ENCODE measurements at regions not wholly inside any gene's neighbourhood (a gene's known extent, or its start where the extent isn't known, plus 50 kb on each side); places are given as distances from the start of the nearest gene placed in this dataset.

DNA sequence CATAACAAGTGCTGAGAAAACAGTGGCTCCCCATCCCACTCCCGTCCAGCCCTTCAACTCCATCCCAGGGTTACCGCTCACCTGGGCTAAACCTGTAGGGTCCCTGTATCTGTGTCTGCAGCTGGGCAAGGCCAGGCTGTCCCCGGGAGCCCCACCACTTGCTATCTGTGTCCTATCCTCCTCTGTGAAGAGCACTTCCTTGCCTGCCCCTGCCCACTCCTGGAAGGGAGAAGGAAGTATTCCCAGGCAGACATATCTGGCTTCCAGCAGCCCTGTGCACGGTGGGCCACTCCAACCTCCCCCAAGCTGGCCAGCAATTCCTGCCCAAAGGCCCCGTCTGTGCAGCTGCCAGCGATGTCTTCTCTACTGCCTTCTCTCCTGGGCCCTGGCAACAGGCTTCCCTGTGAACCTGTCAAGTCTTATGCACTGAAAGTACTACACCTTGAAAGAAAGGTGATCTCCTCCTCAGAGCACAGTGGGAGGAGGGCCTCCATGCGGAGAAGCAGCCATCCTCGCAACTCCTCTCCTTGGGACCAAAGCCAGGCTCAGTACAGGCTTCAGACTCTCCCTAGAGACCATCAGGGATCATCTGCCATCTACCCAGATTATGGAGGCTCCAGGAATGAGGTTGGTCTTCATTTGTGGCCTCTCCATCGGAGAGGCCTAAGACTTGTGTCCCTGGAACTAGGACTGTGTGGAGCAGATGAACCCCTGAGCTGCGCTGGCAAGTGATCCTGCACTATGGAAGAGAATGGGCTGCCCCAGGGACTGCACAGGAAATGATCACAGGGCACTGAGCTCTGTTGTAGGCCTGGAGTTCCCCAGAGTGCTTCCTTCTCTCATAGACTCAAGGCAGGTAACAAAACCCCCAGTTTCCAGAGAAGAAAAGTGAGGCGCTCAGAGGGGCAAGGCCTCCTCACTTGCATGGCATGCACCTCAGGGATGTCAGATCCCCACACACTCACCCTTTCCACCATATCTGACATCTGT, 663.6 kb downstream of the BCL11B start:
- DNase-seq (ENCODE audit: low spot score): no peak

DNA sequence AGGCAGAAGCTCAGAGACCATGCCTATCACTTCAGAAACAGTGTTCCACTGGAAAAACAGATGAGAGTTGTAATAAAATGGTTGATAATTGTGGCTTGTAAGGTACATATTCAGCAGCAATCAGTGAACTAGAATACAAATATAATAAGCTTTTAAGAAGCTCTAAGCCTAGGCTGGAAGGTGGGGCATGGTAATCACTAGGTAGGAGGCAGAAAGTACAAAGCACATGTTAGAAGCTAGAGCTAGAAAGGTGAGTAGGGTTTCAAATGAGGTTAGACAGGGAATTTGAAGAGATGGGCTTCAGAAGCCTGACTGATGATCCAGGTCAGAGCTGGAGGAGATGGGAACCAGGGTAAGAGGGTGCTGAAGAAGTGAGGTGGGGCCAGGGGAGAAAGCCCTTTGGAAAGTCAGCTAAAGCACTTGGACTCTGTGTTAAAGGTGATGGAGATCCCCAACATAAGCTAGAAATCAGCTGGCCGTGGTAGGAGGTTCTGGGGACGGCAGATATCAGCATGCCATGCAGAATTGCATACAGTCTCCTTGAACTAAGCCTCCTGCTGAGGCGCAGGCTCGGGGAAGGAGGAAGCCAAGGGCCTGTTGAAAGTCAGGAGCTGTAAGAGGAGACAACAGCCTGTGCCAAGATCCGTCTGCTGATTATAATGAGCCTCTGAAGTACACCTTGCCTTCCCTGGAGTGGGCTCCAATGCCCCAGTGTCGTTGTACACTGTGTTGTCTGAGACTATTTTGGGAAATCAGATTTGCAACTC, 659.4 kb downstream of the BCL11B start:
- no peak for DNase-seq (ENCODE audit: low spot score)

DNA sequence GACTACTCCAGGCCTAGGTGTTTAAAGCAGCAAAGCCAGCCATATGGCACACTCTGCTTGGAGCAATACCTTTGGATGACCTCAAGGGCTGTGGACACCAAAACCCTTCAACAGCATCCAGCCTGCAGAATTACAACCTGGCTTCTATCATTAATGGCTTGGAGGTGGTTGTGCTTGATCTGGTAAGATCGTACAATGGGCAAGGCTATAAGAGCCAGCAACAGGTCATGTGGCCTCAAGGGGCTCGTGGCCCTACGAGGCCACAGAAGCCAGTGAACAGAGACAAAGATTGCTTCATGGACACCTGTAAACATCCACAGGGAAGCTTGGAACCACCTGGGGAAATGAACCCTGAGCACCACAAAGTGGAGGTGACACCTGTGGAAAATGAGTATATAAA, 657.3 kb downstream of the BCL11B start:
- no peak for DNase-seq (ENCODE audit: low spot score)

DNA sequence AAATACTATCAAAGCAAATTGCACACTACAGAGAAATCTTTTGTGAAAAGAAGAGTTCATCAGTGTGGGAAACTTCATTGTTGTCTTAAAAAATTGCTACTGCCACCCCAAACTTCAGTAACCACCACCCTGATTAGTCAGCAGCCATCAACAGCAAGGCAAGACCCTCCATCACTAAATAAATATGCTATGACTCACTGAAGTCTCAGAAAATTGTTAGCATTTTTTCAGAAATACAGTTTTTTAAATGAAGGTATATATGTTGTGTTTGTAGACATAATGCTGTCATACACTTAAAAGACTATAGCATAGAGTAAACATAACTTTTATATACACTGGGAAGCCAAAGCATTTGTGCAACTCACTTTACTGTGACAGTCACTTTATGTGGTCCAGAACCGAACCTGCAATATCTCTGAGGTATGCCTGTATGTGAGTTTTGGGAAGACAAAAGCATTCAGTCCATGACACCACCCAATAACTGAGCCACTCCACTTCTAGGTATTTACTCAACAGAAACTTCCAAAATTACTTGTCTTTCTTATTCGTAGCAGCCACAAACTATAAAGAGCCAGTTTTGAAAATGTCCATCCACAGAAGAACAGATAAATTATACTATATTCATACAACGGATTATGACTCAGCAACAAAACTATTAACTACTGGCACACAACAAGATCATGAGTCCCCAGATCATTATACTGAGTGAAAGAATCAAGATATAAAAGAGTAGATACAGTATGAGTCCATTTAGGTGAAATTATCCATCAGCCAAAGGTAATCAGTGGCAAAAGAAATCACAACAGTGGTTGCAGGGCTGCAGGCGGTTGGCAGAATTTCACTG, 649.6 kb downstream of the BCL11B start:
- DNase-seq (ENCODE audit: low spot score): no peak

DNA sequence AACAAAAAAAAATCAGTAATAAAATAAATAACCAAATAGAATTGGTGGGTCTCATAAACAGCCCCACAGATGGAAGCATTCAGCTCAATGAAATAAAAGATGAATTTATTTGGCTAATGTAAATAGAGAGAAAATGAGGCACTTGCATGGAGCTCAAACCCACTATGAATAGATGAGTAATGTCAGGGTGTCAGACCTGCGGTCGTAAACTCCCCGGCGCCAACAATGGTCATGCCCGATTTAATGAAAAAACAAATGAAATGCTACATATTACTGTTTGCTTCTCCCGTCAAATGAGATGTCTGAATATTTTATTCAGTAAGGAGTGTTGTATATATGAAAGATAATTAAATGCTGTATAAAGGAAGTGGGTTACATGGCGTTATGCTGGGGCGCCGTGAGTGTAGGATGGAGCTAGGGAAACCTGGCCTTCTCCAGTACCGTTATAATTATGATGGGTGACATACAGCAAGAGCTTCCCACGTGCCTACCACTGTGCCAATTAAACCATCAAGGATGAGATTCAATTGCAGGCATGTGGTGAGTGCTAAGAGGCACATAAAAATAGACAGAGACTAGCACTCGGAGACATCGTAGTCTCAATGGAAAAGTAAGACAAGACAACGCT, 648.1 kb downstream of the BCL11B start:
- DNase-seq (ENCODE audit: low spot score): no peak

DNA sequence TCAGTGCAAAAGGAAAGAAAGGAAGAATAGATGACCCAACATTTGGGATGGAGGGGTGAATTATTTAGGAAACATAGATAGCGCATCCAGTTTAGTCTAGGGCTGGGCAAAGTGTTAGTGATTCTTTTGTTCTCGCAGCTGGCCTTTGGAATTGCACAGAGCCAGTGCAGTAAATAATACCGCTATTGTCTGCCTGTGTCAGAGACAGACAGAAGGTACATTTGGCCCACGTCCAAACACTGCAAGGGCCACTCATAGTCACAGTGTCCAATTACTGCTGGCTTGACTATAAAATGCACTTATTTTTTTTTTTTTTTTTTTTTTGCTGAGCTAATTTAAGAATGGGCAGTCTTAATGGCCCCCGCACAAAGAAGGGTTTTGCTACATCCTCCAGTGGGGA, 638.6 kb downstream of the BCL11B start:
- DNase-seq (ENCODE audit: low spot score): peak; percentile 42

DNA sequence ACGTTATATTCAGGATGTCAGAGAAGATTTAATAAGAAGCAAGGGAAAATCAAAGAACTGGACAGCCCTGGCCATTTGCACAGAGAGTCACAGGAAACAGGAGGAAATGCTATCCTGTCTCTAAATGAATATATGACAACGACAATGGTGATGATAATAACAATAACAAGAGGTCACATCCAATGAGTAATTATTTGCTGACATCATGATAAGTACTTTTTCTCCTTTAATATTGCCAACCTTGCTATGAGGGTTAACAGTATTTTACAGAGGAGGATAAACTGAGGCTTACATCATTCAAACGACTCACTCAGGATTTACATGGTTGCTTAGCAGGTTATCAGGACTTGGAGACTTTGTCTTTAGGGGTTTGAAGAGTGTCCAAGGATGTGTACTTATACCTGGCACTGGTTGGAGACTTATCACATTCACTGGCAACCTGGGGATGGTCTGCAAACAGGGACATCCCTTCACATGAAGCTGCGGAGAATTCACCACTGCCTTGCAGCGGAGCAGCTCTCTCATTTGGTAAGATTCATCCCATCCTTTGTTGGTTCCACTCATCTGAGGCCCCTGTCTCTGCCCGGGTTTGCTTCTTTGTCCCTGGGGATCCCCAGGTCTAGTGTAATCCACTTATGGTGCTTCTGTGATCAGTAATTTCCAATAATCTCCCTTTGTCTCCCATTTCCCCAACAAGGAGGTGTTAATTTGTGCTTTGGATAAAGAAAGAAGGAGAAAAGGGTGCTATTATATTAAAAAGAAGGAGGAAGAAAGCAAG, 637.8 kb downstream of the BCL11B start:
- DNase-seq (ENCODE audit: low spot score): no peak

DNA sequence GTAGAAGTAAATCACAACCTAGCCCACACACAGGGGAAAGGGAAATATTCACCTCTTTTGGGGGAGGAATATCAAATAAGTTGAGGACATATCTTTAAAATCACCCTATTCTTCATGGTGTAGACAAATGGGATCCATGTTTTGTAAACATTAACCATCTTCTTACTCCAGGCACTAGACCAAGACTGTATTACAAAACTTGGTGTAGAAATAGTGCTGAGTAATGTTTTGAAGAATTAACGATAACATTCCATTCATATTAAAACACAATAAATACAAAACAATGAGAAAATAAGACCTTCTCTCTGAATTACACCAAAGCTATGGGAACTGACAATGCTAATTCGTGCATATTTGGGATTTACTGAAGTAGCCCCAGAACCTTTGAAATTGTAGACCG, 633.6 kb downstream of the BCL11B start:
- DNase-seq (ENCODE audit: low spot score): no peak

DNA sequence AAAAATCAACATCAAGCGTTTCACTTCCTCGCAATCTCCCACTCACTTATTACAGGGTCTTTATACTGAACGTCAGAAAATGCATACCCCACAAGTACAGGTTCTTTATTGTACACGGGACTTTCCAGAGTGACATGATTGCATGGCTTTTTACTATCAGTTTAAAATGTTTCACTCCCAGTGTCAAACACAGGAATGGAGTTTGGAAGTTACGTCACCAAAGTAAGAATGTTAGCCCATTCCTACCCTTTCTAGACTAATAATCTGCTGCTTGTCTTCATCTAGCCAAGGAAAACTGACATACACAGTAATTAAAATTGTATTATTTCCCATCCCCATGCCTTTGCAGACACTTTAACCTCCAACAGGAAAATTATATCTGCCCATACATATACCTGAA, 624.2 kb downstream of the BCL11B start:
- DNase-seq (ENCODE audit: low spot score): no peak

DNA sequence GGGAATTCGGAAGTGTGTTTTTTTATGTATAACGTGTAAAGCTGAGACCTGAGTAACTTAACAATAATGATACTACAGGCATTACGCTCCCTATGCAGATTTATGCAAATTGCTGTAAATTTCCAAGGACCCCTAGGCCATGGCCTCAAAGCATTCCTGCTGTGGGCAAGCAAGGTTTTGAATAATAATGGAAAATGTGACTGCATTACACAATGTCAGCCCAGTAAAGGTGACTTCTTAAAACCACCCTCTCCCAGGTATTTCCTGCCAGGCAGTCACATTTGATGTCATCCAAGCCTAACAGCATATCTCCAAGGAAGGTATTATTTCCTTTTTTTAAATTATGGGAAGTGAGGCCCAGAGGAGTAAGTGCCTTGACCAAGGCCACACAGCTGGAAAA, 621.0 kb downstream of the BCL11B start:
- DNase-seq (ENCODE audit: low spot score): no peak

DNA sequence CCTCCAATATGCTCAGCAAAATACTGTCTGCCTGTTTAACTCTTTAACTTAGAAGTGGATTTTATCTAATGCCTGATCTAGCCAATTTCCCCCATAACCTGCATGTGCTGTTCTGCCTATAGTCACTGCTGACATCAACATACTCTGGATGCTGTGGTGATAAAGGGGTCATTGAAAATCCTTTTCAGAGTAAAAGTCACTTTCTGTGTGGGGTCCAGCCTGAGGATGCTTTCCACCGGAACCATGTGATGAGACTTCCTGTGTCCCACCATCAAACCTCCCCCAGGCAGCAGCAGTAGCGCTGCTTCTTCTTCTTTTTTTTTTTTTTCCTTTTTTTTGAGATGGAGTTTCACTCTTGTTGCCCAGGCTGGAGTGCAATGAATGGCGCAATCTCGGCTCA, 607.0 kb downstream of the BCL11B start:
- no peak for DNase-seq (ENCODE audit: low spot score)

DNA sequence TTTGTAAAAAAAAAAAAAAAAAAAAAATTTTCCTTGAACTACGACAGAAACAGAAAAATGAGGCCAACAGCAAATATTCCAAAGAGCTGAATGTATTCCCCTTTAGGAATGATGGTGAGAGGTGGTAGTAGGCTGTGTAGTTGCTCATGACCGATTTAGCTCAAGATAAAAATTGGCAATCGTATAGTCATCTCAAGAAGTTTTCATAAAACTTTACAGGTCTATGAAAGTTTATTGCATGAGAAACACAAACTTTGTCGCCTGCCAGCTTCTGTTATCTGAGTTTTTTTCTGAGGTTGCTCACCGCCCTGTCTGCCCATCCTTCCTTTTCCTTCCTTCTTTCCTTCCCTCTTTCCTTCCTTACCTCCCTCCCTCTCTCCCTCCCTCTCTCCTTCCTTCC, 605.5 kb downstream of the BCL11B start:
- DNase-seq (ENCODE audit: low spot score): no peak

DNA sequence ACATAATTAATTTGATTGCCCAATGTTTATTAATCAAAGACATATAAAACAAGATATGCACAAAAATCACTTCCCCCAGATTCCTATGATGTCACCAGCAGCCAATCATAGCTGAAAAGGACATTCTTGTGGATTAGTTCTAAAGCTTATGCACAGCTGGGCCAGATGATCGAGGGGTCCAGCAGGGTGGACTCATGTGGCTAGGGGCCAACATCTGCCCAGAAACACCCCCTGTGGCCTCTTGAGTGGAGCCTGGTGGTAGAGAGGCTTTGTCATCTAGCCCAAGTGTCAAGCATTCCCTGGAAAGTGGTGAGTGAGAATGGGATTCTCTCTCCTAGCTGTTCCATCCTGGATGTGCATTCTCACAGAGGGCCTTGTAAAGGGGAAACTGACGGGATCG, 590.0 kb downstream of the BCL11B start:
- no peak for DNase-seq (ENCODE audit: low spot score)

DNA sequence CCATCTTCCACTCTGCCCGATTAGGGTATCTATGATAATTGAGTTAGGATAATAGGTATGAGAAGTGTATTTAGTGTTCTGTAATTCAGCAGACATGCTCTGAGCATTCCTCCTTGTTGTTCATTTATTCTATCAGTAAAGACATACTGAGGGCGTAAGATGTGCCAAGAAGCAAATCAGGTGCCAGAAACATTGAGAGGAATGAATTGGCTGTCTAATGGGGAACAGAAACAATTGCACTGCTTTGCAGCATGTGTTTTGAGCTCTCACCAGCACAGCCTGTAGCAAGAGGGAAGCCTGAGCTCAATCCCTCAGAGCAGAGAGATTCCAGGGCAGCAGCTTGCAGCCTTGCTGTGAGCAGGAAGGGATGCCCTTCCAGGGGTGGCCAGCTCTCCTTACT, 589.3 kb downstream of the BCL11B start:
- no peak for DNase-seq (ENCODE audit: low spot score)

DNA sequence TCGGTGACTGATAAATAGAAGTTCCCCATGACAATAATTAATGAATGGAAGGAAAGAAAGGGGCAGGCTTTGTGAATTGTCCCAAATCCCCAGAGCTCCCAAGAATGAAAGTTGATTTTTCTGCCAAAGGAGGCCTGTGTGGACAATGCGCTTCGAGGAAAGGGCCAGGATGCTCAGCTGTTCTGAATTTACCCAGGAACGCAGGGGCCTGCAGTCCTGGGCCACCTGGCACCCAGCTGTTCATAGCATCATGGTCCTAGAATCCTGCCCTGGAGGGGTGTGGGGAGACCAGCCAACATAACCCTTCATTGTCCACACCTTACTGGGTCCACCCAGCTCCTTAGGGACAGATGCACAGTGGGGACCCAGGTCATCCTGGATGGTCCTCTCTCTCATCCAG, 587.5 kb downstream of the BCL11B start:
- DNase-seq (ENCODE audit: low spot score): no peak

DNA sequence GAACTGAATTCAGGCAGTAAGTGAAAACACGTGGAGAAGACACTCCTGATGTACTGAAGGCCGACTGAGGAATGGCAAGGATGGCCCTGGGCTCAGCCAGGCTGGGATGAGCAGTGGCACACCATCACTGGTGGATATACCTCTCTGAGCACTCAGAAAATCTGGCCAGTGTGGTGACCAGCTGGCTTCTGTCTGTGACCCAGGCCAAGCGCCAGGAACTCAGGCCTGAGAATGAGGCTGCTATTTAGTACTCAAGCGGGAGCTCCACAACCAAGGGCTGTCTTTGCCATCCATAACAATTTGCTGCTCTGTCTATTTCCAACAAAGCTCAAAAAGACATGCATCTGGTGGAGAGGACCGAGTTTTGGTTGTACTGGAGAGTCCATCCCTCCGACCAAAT, 586.3 kb downstream of the BCL11B start:
- no peak for DNase-seq (ENCODE audit: low spot score)

DNA sequence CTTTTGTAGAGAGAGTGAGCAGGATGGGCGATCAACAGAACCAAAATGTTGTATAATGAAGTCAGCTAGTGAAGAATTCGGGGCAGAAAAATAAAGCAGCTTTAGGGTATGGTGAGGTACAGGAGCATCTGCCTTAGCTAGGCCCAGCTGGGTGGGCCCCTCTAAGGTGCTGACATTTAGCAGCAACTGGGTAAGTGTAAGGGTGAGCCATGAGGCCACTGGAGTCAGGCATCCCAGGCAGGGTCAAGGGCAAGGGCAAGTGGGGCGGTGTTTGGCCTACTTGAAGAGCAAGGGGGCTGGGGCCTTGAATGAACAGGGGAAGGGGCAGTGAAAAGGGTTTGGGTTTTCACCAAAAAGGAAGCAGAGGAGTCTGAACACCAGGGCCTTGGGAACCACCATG, 583.6 kb downstream of the BCL11B start:
- DNase-seq (ENCODE audit: low spot score): no peak

DNA sequence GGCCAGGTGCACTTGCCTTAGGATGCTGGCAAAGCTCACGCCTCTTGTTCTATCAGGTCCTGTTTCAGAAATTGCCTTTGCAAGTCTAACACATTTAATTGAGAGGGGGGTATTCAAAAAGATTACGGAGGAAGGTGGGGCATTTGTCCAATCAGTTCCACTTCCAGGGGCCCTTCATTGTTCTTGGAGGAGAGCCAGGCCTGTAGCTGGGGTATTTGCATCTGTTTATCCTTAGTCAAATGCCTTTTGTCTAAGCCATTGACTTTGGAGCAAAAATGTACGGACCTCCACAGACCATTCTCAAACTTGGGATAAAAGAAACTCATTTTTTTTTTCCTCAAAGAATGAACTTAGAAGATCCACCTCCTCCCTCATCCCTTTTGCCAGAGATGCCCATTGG, 582.0 kb downstream of the BCL11B start:
- DNase-seq (ENCODE audit: low spot score): no peak

DNA sequence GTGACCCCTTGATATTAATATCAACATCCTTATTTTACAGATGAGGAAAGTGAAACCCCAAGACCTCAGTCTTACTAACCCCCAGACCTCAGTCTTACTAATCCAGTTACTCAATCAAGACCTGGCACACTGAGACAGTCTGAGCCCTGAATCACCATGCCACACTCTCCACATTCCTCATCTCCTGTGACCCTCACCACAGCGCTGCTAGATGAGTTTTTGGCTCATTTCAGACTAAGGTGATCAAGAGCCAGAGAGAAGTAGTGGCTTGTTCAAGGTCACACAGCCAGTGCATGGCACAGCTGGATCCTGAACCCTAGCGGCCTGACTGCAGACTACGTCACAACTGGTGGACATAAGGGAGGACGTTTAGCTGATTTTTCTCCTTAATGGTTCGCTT, 579.2 kb downstream of the BCL11B start:
- no peak for DNase-seq (ENCODE audit: low spot score)

DNA sequence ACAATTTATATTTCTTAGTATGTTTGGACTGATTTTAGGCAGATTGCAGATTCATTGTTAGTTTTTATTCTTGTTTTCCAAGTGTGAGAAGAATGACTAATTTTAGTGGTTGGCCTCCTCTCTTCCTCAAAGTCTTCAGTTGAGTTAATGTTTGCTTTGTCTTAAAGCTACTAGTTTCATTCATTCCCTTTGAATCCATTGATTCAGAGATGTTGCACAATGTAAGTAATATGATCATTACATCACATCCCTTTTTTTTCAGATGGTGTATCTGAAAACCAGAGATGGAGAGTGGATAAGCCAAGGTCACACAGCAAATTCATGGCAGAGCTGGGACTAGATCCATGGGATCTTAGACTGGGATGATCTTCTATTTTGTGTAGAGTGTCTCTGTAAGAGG, 577.5 kb downstream of the BCL11B start:
- no peak for DNase-seq (ENCODE audit: low spot score)

DNA sequence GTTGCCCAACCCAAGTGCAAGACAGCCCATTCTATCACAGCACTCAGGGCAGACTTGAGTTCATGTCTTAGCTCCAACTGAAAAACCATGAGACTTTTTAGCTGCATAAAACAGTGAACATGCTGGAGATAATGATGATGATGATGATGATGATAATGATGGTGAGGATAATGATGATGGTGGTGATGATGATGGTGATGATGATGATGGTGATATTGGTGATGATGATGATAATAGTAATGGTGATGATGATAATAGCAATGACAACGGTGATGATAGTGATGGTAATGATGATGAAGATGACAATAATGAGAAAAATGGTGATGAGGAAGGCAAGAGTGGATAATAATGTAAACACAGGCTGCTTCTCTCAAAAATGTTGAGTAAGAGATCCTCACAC, 576.2 kb downstream of the BCL11B start:
- DNase-seq (ENCODE audit: low spot score): no peak
